ENCODE measurements at regions not wholly inside any gene's neighbourhood (a gene's known extent, or its start where the extent isn't known, plus 50 kb on each side); places are given as distances from the start of the nearest gene placed in this dataset.

DNA sequence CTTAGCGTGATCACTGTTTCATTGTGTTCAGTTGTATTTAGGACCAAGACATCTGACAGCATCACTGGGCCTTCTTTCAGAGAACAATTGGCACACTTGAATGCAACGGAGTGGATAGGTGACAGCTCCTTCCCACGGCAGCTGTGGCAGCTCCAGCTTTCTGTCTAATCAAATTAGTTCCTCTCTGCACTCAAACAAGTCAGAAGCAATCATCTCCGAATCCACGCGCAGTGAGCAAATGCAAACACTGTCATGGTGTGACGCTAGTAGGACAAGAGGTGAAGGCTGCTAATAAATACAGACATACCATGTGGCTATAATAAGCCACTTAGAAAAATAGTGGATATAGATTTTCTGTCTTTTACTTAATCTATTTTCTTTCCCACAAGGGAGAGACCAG lies 542.4 kb downstream of the ACTR3B start:
- in situ Hi-C loops (cut with MboI; ENCODE audit: low pct_unique_long_range_greater_than_20kb, low sequenced_read_pairs) = no loop called here
- no peak for DNase-seq

DNA sequence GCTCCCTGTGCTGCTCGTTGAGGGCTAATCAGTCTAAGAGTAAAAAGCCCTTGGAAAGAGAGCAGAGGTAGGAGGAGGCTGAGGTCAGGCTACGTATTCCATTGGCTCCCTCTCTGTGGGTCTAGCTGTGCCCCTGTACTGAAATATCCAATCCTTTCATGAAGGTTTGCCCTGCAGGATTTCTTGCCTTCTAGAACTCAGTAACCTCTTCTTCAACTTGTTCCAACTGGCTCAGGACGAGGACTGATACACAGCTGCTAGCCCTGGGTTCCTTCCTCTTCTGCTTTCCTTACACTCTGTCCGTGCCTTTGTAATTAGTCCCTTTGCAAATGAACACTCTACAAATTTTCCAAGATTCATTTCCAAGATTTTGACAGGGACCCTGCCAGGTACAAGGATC lies 560.5 kb downstream of the ACTR3B start:
- no peak for DNase-seq
- in situ Hi-C loops (cut with MboI; ENCODE audit: low pct_unique_long_range_greater_than_20kb, low sequenced_read_pairs) = no loop called here

DNA sequence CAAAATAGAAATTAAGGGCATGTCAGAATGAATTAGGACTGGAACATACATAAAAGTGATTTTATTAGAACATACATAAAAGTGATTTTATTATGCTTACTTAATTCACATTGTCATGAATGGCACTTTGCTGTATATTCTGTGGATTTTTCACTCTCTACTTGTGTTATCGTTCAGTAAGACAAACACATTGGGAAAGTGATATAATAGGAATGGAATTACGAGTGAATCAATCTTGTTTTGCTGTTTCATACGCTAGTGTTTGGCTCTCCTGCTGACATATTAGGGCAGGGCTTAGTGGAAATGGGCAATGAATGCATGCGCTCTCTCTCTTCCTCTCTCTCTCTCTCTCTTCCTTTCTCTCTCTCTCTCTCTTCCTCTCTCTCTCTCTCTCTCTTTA lies 561.1 kb downstream of the ACTR3B start:
- DNase-seq = no peak
- in situ Hi-C loops (cut with MboI; ENCODE audit: low pct_unique_long_range_greater_than_20kb, low sequenced_read_pairs) = no loop called here

DNA sequence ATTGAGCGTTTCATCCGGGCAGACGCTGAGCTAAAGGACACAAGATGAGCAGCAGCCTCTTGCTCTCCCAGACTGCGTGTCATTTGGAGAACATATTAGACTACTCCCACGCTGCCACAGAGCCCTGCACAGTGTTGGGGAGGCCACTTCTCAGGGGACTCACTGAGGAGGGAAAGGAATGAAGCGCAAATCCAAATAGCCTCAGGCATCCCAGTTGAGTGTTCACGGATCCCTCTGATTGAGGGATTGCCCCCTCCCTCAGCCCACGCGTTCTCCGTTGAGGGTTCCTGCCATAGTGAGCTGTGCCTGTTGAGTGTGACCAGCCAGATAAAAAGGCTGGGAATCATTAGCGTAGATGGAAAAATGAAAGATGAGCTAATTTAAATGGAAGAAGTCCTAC lies 563.4 kb downstream of the ACTR3B start:
- in situ Hi-C loops (cut with MboI; ENCODE audit: low pct_unique_long_range_greater_than_20kb, low sequenced_read_pairs) = no loop called here
- DNase-seq = no peak

DNA sequence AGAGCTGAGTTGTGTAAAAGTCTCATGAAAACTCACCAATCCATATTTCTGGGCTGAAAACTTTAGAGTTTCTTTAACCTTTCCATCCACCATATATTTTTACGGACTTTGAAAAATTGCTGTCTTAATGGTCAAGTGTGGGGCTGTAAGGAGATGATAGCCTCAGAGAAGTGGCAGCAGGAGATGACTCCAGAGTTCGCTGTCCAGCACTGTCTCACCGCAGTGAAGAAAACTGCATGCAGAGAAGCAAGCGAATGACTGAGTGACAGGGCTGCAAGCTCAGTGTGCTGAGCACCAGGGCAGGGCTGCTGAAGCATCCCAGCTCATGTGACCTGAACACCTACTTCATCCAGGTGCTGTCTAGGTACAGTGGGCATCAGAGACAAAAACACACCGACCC lies 564.5 kb downstream of the ACTR3B start:
- DNase-seq = no peak
- in situ Hi-C loops (cut with MboI; ENCODE audit: low pct_unique_long_range_greater_than_20kb, low sequenced_read_pairs) = no loop called here

DNA sequence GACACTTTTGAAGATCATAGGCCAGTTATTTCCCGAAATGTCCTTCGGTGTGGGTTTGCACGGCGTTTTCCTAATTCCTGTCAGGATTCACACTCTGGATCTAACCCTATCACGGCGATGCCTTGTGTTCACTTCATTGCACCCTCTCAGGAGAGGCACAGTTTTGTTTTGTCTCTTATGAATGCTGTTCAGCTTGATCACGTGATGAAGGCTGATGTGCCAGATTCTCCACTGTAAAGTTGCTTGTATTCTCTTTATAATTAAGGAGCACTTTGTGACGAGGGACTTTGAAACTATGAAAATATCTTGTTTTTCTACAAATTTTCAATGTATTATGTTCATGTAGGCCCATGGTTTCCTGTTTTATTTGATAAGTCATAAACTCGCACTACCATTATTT lies 568.1 kb downstream of the ACTR3B start:
- in situ Hi-C loops (cut with MboI; ENCODE audit: low pct_unique_long_range_greater_than_20kb, low sequenced_read_pairs) = no loop called here

DNA sequence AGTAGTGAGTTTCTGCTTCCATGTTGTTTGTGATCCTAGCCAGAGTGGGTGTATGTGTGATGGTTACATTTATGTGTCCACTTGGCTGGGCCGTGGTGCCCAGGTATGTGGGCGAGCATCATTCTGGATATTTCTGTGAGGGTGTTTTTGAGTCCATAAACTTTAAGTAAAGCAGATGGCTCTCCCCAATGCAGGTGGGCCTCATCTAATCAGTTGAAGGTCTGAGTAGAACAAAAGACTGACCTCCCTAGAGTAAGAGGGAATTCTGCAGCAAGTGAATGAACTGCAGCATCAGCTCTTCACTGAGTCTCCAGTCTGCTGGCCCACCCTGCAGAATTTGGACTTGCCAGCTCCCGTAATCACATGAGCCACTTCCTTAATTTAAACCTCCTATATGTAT lies 571.9 kb downstream of the ACTR3B start:
- in situ Hi-C loops (cut with MboI; ENCODE audit: low pct_unique_long_range_greater_than_20kb, low sequenced_read_pairs) = no loop called here

More for the DNA sequence above, 568.1 kb downstream of the ACTR3B start:
- DNase-seq = no peak

DNA sequence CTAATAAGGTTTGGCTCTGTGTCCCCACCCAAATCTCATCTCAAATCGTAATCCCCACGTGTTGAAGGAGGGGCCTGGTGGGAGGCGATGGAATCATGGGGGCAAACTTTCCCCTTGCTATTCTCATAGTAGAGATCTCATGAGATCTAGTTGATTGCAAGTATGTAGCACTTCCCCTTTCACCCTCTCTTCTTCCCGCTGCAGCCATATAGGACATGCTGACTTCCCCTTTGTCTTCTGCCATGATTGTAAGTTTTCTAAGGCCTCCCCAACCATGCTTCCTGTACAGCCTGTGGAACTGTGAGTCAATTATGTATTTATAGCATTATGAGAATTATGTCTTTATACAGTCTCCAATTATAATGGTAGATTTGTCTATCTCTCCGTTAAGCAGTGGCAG lies 594.5 kb downstream of the ACTR3B start:
- DNase-seq = peak; percentile 81
- in situ Hi-C loops (cut with MboI; ENCODE audit: low pct_unique_long_range_greater_than_20kb, low sequenced_read_pairs) = no loop called here

More for the DNA sequence above, 571.9 kb downstream of the ACTR3B start:
- no peak for DNase-seq

DNA sequence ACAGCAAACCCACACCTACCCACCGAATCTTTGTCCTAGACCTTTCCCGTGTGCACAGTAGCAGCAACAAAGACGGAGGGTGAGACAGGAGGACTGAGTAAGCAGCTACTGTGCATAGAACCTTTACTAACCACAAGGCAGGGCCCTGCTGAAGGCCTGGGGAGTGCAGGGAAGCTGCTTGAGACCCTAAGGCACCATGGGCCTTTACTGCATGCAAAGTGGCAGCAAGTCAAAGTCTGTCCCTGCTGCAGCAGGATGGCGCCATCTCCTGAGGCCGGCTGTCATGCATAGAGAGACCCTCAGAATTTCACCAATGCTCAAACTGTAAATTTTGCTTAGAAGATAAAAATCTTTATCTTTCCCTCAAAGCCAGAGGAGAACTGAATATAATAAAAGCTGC lies 610.5 kb downstream of the ACTR3B start:
- no peak for DNase-seq
- in situ Hi-C loops (cut with MboI; ENCODE audit: low pct_unique_long_range_greater_than_20kb, low sequenced_read_pairs) = no loop called here

DNA sequence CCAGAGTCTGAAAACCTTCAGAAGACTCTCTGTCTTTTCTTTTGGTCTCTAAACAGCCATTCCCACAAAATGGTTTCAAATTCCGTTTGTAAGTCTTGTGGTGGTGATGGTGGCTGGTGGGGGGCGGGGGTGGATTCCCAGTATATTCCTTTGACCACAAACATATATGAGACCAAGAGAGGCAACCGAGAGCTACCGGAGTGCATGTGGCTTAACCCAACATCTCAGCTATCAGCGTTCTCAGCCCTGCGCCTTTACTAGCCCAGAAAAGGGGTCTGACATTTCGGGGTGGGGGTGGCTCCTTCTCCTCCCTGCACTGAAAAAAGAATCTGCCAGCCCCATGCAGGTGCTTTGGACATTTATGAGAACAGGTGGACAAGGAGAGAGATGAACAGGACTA lies 621.1 kb downstream of the ACTR3B start:
- in situ Hi-C loops (cut with MboI; ENCODE audit: low pct_unique_long_range_greater_than_20kb, low sequenced_read_pairs) = no loop called here
- DNase-seq = no peak

DNA sequence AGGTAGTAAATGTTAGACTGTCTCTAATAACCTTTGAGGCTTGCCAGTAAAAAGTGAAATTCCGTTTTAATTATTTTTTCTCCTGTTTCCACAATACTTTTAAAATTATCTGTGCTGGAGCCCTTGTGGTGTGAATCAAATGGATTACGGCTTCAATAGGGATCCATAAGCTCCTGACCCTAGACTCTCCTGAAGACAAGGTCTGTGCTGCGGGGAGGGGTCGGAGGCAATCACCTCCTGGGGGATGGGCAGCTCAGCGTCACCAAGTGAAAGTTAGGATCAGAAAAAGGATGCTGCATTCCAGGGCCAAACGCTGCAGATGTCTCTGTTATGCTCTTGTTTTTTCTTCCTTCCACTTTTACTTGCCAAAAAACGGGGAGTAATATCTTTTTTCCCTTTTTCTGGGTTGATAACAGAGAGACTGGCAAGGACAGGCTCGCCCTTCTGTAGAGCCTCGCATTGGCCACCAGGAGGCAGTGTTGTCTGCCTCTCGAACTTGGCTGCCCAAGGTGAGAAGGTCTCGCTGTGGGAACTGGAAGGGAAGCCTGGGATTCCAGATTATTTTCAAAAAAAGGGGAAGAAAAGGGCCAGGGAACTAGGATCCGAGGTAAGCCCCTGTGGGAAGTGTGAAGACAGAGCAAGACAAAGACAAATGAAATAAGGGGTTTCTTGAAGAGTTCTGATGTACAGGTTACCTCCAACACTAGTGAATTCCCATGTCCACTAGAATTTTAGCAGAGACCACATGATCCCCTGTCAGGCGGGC lies 621.9 kb downstream of the ACTR3B start:
- DNase-seq = peak; percentile 62
- in situ Hi-C loops (cut with MboI; ENCODE audit: low pct_unique_long_range_greater_than_20kb, low sequenced_read_pairs) = no loop called here

DNA sequence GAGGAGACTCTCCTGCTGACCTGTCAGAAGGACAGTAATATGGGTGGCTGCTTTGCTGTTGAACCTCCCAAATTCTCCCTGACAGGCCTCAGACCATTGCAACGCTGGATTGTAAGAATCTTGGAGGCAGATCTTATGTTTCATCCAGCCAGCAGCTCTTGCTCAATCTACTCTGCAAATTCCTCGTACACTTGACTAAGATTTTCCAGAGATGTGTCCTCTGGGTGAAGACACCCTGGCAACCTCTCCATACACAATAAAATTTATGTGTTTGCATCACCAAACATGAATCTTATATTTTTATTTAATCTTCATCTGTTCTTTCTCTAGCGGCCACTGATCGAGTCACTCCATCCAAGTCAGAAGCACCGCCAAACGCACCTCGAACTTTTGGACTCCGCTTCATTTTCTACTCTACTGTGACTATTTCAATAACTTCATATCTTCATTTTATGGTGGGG lies 623.1 kb downstream of the ACTR3B start:
- no peak for DNase-seq
- in situ Hi-C loops (cut with MboI; ENCODE audit: low pct_unique_long_range_greater_than_20kb, low sequenced_read_pairs) = no loop called here

DNA sequence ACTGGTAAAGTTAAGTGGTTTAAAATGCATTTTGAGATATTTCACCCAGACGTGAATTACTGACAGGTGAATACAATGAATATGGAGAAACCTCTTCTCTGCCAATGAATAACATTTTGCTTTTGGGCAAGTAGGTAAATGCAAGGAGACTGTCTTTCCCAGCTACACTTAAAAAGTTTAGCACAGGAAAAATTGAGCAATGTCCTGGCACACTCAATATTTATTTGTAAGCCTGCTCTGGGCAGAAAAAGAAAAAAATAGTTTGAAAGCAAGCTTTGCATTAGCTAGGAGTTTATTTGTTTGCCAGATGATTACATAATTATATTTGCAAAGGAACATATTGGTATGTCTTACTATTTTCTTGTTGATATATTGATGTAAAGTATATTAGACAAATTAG lies 624.2 kb downstream of the ACTR3B start:
- no peak for DNase-seq
- in situ Hi-C loops (cut with MboI; ENCODE audit: low pct_unique_long_range_greater_than_20kb, low sequenced_read_pairs) = no loop called here

DNA sequence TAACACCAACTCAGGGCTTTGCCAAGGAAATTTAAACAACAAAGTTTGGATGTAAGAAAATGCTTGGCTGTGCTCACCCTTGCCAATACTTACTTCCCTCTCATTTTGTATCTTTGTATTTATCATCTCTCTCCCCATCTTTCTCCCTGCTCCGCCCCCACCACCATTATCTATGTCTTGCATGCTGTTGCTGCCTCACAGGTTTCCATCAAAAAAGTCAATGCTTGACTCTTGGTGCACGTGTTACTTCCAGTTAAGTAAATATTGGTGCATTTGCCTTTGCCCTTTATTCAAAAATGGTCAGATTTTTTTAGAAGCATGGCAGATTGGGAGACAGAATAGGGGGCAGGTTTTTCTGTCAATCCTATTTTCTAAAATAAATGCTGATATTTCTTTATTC lies 626.0 kb downstream of the ACTR3B start:
- in situ Hi-C loops (cut with MboI; ENCODE audit: low pct_unique_long_range_greater_than_20kb, low sequenced_read_pairs) = no loop called here
- no peak for DNase-seq

DNA sequence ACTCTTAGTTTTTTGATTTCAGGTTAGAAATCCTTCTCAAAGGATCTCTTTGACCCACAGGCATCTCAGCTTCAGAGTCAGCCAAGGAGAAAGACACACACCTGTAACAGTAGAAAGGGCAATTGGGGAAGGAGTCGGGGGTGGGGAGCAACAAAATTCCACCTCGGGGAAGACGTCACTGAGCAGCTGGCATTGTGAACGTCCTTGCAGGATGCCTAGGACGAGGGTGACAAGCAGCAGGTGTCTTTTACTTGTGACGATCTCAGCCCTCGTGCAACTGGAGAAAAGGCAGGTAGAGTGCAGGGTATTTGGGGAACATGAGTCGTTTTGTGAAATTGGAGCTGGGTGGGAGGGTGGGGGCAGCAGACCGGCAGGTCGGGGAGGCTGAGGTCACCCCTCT lies 627.0 kb downstream of the ACTR3B start:
- DNase-seq = no peak
- in situ Hi-C loops (cut with MboI; ENCODE audit: low pct_unique_long_range_greater_than_20kb, low sequenced_read_pairs) = no loop called here

DNA sequence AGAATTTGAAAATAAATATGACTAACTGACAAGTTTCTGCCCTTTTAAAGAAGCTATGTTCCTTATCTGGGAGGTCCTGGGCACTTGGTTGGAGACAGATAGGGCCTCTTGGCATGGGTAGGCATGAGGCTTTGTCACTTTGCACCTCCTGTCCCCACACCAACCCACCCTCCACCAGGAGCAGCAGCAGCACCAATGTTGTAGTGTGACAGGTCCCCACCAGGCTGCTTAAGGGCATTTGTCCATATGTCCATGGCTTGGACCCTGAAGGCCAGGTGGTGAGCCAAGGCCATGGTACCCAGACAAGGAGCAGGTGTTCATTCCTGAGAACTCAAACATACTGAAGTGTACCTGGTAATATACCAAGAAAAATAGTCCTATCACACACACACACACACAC lies 629.1 kb downstream of the ACTR3B start:
- in situ Hi-C loops (cut with MboI; ENCODE audit: low pct_unique_long_range_greater_than_20kb, low sequenced_read_pairs) = no loop called here
- no peak for DNase-seq

DNA sequence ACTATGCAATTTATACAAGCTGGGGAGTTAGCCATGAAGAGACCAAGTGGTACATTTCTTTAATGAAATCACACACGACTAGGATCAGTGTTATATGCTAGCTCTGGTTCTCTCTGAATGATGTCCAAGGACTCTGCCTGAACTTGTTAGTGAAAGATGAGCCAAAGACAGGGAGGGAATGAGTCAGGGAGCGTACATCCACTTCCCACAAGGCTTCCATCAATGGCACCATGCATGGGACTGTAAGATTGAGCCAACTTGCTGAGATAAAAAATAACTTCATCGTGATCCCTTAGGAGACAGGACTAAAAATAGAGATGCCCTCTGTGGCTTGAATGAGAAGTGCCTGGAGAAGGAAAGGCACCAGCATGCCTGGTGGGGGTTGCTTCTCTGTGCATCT lies 629.7 kb downstream of the ACTR3B start:
- no peak for DNase-seq

DNA sequence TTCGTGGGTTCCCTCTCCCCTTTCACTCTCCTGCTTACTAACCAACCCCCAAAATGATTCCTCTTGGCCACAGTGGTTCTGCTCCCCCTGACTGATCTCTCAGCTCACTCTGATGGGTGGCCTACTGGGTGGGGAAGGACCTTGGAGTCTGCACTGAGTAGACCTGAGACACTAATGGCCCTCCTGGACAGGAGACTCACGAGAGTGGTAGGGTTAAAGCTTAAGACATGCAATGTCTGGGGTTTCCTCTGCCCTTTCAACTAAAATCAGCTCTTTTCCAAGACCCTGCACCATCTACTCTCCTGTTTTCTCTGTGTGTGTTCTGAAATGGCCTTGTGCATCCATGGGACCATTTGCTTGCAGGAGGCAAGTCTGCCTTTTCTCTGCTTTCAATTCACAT lies 631.4 kb downstream of the ACTR3B start:
- DNase-seq = no peak
- in situ Hi-C loops (cut with MboI; ENCODE audit: low pct_unique_long_range_greater_than_20kb, low sequenced_read_pairs) = no loop called here

More for the DNA sequence above, 629.7 kb downstream of the ACTR3B start:
- in situ Hi-C loops (cut with MboI; ENCODE audit: low pct_unique_long_range_greater_than_20kb, low sequenced_read_pairs) = no loop called here

DNA sequence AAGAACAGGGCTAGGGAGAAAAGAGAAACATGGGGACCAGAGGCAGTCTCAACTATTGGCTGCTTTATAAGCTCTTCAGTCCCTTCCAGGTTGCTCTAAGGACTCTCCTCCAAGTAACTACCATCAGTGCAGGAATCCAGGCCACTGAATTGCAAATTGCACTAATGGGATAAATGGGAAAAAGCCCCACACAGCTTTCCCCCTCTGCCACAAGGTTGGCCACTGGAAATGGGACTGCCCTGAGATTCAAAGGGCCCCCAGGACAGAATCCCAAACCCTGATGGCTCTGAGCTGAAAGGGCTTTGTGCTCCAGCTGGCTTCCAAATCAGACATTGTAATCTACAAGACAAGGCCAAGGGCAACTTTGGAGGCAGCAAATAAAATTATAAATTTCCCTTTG lies 633.2 kb downstream of the ACTR3B start:
- in situ Hi-C loops (cut with MboI; ENCODE audit: low pct_unique_long_range_greater_than_20kb, low sequenced_read_pairs) = no loop called here
- DNase-seq = no peak

DNA sequence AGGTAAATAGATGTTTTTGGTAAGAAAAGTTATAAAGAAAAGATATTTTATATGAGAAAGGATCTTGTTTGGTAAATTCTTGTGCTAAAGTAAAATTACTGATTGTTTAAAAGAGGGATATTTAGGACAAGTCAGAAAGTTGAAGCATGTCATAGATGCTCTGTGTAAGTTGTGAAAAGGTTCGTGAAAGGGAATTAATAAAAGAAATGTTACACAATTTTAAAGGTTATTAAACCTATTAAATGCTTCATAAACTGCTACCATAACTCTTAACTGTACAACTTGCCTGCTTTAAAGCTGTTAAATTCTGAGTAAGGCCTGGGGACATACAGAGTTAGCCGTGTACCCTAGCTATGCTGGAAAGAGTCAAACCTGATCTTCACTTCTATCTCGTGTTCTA lies 634.1 kb downstream of the ACTR3B start:
- DNase-seq = no peak
- in situ Hi-C loops (cut with MboI; ENCODE audit: low pct_unique_long_range_greater_than_20kb, low sequenced_read_pairs) = no loop called here

DNA sequence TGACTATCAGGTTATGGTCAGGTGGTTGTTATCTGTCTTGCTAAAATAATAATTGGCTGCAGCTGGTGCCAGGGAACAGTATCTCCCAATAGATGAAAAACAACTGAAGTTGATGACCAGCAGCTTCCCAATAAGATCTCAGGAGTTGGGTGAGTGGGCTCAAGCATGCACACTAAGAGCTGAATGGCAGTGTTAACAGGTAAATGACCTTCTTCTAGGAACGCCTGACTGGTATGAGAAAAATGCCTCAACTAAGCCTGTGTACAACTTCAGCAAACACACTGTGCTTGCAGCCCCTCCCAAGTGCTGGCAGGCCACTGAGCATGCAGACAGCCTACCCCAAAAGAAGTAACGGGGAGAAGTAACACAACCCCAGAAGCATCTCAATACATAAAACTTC lies 636.9 kb downstream of the ACTR3B start:
- no peak for DNase-seq
- in situ Hi-C loops (cut with MboI; ENCODE audit: low pct_unique_long_range_greater_than_20kb, low sequenced_read_pairs) = no loop called here
